GM18499 (cell line): ENCODE measurements at regions not wholly inside any gene's neighbourhood (a gene's known extent, or its start where the extent isn't known, plus 50 kb on each side); places are given as distances from the start of the nearest gene placed in this dataset.
"Not testable (repeated sequence)": the region's sequence is repeated elsewhere in the genome, so short reads cannot be mapped to it uniquely, and the experiment has no call there.

Experiments
- ATAC-seq: cut with Tn5 transposase; IDR thresholded peaks from one replicate; pipeline ENCODE4 v1.9.1; 2021; ENCODE audit warnings: moderate number of reproducible peaks; ENCODE audit not compliant: insufficient read depth, unreplicated experiment

DNA sequence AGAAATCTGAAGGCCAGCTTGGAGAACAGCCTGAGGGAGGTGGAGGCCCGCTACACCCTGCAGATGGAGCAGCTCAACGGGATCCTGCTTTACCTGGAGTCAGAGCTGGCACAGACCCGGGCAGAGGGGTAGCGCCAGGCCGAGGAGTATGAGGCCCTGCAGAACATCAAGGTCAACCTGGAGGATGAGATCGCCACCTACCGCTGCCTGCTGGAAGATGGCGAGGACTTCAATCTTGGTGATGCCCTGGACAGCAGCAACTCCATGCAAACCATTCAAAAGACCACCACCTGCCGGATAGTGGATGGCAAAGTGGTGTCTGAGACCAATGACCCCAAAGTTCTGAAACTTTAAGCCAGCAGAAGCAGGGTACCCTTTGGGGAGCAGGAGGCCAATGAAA lies 318.4 kb downstream of the ZFHX3 start:
- not testable (repeated sequence) for ATAC-seq

DNA sequence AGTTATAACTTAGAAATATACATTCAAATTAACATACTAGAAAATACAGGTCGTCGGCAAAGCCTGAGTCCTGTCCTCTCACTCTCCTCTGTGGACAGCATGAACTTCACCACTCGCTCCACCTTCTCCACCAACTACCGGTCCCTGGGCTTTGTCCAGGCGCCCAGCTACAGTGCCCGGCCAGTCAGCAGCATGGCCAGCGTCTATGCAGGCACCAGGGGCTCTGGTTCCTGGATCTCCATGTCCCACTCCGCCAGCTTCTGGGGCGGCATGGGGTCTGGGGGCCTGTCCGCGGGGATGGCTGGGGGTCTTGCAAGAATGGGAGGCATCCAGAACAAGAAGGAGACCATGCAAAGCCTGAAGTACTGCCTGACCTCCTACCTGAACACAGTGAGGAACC lies 319.4 kb downstream of the ZFHX3 start:
- no peak for ATAC-seq

DNA sequence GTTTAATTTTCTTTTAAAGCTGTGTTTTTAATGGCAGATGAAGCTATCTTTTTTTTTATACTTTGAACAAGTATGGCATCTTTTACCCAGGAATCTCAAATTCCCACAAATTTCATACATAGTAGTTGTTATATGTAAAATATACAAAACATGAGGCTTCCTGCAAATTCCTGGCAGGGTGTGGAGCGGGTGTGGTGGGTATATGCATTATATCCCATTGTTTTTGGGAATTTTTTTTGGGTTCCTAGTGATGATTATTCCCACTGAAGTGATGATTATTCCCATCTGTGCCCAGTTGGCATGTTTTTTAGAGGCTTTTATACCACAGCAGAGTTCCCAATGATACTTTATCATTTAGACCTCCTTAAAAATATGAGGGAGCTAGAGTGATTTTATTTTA lies 320.4 kb downstream of the ZFHX3 start:
- ATAC-seq = no peak

DNA sequence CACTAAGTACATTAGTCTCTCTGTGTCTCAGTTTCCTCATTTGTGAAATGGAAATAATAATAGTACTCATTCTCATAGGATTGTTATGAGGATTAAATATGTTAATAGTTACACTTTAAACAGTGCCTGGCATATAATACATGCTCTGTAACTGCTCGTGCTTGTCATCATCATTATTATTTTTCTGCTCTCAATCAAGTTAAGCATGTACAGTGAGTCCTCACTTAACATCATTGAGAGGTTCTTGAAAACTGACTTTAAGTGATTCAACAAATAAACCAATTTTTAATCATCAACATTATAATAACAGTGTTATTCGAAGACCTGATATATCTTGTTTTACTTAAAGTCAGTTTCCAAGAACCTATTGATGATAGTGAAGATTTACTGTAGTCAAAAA lies 322.3 kb downstream of the ZFHX3 start:
- no peak for ATAC-seq

DNA sequence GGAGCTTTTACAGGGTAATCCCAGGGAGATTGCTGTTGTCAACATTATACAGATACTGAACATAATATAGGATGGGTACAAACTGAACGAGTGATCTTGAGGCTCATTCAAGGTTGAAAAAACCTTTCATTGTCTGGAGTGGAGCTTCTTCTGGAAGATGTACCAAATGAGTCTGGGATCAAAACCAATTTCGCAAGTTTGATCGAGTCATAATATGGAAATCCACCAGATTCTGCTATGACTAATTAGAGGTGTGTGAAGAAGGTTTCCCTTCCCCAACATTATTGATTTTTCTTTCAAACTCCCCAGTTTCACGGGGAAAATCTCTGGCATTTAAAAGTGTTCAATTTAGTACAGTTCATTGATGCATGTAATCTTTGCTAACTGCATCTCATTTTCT lies 324.1 kb downstream of the ZFHX3 start:
- ATAC-seq = no peak

DNA sequence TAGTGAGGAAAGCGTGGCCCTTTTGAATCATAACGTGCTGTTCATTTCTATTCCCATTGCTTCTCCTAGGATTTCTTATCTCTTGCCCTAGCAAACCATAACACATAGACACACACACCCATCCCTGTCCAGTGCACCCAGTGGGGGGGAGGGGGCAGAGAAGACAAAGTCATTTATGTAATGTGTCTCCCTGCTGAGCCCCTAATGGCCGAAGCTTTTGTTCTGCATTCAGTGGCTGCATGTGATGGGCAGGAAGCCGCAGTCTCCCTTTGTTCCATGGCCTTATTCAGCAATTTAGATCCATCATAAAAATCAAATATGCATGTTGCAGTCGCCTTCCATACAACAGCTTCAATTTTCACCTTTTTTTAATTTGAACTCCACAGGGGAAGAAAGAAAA lies 325.4 kb downstream of the ZFHX3 start:
- no peak for ATAC-seq

DNA sequence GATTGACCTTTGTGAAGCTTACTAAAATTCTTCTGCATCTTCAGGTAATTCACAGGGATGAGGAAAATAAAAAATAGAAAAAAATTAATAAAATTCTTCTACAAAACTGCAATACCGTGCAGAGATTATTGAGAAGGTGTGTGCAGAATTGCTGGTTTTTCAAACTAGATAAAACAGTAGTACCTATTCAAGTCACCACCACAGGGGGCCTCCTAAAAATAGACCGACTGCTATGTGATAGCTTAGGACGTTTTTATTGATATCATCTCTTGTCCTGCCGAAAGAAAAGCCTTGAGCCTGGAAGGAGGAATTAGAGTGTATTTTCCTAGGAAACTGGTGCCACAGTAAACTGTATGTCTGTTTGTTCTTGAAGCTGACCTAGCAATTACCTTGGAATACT lies 325.9 kb downstream of the ZFHX3 start:
- ATAC-seq = no peak

DNA sequence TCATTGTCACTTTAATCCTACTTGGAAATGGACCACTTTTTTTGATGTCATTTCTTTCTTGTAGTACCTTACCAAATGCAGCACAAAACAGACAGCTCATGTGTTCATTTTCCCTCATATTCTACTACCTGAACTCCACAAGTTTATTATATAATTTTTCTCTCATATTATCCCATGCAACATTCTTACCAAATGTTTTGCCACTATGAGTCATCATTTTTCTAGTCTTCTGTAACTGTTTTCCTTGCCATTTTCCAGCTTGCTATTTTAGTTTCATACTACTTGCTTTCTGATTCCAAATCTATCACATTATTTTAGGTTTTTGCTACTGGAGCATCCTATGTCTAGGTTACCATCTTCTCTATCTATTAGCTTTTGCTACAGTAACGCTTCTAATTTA lies 332.7 kb downstream of the ZFHX3 start:
- ATAC-seq = no peak

DNA sequence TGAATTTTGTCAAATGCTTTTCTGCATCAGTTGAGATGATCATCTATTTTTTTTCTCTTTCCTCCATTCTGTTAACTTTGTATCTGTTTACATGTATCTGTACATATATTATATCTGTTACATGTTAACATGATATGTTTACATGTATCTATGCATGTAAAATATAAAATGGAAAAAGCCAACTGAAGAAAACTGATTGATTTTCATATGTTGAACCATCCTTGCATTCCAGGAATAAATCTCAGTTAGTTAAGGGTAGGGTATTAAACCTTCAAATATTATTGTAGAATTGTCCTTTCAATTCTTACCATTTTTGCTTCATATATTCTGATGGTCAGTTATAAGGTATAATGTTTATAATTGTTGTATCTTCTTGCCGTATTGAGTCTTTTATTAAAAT lies 336.1 kb downstream of the ZFHX3 start:
- no peak for ATAC-seq

DNA sequence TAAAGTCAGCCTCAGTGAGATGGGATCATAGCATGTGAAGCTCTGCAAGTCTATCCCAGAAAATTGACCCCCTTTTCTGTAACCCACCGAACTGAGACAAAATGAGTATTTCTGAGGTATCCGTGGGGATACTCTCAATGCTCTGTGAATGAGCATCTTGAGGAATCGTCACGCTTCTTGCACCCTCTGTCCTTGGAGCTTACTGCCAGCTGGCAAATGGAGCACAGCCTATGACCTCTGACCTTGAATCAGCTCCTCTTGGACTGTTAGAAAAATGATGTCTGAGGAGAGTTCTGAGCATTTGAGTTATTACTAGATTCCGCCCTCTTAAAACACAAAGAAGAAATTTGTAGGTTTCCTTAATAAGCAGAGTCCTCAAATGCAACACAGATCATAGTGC lies 342.1 kb downstream of the ZFHX3 start:
- ATAC-seq = no peak

DNA sequence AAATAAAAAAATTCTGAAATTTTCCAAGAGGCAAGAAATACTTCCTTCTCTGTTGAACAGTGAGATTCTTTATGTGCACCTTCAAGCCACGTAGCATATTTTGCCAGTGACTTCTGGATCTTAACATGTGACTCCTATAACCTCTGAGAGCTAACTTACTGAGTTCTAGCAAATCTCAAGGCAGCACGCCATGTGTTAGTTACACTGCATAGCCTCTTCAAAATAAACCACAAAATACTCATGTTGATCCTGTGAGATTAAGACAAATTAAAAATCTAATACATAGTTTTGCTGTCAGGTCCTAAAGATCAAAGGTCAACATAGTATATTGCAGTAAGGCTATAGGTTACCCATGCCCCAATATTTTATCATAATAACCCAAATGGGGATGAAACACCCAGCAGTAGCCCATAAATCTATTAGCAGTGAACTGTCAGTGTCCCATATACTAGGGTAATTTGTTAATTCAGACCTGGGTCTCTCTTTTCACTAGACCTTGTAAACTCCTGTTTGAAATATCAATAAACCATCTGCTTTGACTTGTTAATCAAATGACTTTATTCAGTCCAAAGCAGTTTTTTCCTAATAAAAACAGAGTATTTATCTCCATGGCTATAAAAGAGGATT lies 343.1 kb downstream of the ZFHX3 start:
- ATAC-seq = no peak

DNA sequence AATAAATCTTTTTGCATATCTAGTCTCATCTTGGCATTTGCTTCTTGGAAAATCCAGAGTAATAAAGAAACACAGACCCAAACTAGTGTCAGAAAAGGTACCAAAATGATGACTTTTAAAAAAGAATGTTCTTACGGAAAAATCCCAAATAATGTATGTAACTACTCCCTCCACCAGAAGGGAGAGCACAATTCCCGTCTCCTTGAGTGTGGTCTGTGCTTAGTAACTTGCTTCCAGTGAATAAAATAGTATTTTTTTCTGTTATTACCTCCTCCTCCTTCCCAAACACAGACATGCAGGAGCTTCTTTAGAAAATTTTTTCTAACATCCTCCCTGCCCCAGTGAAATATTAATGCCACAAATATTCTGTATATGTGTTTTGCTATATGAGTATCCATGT lies 358.1 kb downstream of the ZFHX3 start:
- ATAC-seq = no peak

DNA sequence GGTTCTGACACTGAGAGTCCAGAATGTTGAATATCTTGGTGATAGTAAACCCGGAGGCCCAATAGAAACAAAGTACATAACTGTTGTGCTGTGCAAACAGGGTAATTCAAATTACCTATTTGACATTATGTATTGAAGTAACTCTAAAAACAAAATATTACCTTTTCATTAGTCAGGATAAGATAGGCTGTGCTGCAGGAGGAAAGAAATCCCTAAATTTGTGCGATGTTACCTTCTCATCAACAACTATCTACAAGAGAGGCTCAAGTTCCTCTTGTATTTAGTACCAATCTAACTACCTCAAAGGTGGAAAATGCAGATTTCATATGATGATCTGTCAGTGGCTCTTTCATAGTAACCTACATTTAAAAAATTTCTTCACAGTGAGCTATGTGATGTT lies 367.2 kb downstream of the ZFHX3 start:
- no peak for ATAC-seq

DNA sequence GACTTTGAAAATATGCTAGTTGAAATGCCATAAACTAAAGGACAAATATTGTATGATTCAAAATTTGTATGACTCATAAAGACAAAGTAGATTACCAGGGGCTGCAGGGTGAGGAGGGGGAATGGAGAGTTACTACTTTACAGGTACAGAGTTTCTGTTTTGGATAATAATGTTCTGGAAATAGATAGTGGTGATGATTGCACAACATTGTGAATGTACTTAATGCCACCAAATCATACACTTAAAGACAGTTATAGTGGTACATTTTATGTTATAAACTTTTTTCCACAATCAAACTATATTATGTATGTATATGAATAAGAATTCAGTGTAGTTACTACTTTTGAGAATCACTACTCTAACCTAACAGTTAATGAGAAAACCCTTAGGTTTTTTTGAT lies 368.1 kb downstream of the ZFHX3 start:
- no peak for ATAC-seq

DNA sequence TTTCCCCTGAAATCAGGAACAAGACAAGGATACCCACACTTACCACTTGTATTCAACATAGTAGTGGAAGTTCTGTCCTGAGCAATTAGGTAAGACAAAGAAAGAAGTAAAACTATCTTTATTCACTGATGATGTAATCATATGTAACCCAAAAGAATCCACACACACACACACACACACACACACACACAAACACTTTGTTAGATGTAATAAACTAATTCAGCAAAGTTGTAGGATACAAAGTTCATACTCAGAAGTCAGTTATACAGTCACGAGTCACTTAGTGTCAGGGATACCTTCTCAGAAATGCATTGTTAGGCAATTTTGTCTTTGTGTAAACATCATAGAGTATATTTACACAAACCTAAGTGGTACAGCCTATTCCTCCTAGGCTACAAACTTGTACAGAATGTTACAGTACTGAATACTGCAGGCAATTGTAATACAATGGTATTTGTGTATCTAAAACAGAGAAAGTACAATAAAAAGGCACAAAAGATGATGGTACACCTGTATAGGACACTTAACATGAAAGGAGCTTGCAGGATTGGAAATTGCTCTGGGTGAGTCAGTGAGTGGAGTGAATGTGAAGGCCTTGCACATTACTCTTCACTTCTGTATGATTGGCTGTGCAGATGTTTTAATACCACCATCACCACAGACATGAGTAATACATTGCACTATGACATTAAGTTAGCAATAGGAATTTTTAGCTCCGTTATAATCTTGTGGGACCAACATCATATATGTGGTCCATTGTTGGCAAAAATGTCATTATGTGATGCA lies 370.1 kb downstream of the ZFHX3 start:
- ATAC-seq = no peak

DNA sequence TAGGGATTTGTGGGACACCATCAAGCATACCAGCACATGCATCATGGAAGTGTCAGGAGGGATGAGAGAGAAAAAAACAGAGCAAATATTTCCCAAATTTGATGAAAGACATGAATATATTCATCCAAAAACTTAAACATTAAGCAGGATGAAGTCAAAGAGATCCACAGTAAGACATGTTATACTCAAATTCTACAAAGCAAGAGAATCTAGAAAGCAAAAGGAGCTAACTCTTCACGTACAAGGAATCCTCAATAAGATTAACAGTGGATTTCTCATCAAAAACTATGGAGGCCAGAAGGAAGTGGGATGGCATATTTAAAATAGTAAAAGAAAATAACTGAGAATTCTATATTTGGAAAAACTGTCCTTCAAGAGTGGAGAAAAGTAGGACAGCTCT lies 374.8 kb downstream of the ZFHX3 start:
- no peak for ATAC-seq

DNA sequence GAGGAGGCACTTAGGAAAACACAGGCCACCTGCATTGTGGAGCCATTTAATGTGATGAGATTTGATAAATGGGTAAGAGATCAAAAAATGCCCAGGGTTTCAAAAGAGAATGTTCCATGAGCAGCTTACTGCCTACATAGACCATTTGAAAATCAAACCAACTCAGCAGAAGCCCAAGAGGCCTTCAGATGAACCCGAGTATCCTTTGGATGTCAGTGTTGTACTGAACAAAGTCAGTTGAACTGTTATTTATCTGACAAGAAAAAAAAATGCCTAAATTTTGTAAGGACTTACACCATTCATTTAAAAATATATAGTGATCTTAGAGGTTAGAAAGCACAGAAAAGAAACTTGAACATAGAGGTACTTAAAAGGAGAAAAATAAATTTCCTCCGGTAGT lies 381.7 kb downstream of the ZFHX3 start:
- no peak for ATAC-seq

DNA sequence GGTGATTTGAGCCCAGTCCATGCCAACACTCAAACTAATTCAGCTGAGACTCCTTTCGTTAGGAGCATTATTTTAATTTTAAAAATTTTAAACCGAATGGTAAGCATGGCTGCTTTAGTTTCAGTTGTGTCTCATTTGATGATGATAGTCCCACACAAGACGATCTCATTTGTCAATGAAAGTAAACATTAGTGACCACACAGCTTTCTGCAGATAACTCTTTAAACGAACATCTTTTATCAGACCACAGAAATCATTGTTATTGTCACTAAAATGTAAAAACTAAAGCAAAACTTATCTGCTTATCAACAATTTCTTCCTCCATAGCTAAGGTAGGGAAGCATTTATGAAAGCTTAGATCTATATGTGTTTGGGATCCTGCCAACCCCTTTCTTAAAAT lies 382.2 kb downstream of the ZFHX3 start:
- no peak for ATAC-seq

DNA sequence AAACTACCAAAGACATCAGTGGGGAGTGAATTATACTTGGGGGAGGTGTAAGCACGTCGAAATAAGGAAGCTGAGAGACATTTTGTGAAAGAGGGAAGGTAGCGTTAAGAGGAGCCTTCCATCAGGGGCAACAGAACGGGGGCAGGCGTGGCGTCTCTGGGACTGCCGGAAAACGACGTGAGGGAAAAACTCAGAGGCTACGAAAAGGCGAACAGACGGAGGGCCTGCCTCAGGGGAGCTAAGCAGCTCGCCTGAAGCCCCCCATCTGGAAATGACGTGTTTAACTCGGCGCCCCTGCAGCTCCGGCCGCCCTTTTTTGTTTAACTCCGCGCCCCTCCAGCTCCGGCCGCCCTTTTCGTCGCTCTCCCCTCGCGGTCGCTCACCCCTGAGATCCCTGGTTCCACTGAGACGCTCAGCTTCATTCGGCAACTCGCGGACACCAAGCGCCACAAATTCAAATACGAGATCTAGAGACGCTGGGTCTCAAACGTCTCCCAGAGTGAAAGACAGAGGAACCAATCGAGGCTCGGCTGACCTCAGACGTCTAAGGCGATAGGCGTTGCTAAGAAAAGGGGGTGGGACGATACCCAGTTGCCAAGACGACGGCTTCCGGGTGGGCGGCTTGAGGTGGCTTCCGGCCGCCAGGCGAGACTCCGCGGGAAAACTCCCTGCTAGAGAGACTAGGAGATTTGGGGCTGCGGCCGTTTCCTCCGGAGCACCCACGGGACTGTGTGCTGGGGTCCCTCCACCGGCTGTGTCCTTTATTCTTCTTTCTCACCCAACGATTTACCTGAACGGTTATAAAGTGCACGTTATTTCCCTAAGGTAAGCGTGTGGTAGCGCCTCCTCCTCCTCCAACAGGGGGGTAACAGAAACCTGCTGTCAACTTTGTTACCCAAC lies 383.2 kb downstream of the ZFHX3 start:
- ATAC-seq = peak; percentile 96

DNA sequence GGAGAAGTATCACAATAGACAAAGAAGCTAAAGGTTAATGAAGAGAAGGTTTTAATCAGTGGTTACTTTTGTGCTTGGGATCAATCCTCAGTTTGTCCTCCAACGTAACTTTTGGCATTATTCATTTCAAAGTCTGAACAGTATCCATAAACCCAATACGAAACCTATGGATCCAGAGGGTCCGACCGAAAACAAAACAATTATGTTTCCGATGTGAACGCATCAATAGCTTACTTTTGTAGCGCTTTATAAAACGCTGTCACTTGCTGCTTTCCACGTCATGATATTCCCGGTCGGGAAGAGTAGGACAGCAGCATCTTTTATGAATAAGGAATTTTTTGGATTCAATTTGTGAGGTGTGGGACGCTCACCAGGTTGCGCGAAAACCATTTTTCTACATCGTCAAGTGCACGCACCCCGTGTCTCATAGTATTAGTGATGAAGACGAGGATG lies 383.8 kb downstream of the ZFHX3 start:
- ATAC-seq = no peak
